Ovary (tissue), 7 donors: ENCODE measurements at regions not wholly inside any gene's neighbourhood (a gene's known extent, or its start where the extent isn't known, plus 50 kb on each side); places are given as distances from the start of the nearest gene placed in this dataset.

ENCODE experiments used
- DNase-seq, 5 donors: peaks; one replicate each; pipeline ENCODE4 v3.0.0-alpha.2; 2019 to 2020
- H3K27ac ChIP-seq, 2 donors: fragments of 200-600 bp; one replicate each; pipeline versions ENCODE4 v1.5.1 to v1.8.0; 2019 to 2022
- H3K27me3 ChIP-seq: fragments of 200-600 bp; one replicate; pipeline ENCODE4 v1.8.0; 2022
- H3K36me3 ChIP-seq: fragments of 200-600 bp; sonication (generic); one replicate; pipeline ENCODE4 v1.5.1; 2019
- H3K4me1 ChIP-seq: one replicate; pipeline ENCODE4 v1.8.1; 2013; ENCODE audit warnings: mild to moderate bottlenecking, moderate library complexity; ENCODE audit not compliant: insufficient read depth
- H3K4me3 ChIP-seq: fragments of 200-600 bp; sonication (generic); one replicate; pipeline ENCODE4 v1.5.1; 2017
- H3K9me3 ChIP-seq, 2 donors: fragments of 200-600 bp in 1 of 2; sonication (generic) in 1 of 2; one replicate each; pipeline versions ENCODE4 v1.5.1 to v1.8.1; 2013 to 2019; ENCODE audit warnings: mild to moderate bottlenecking in 1 of 2, moderate library complexity in 1 of 2
- EP300 ChIP-seq: sonication (generic); formaldehyde crosslinking; IDR thresholded peaks from one replicate; pipeline ENCODE4 v1.6.1; 2017; ENCODE audit warnings: antibody characterized with exemption
- POLR2A ChIP-seq: fragments of 450-650 bp; IDR thresholded peaks from one replicate; pipeline ENCODE4 v1.6.1; 2017; ENCODE audit warnings: antibody characterized with exemption, mild to moderate bottlenecking, moderate library complexity
- WGBS, 3 donors: extraction: QIAGEN DNeasy Blood & Tissue Kit in 1 of 3; methylation state at CpG; one replicate each; pipeline versions ENCODE4 v1.1.5 to v1.1.7; 2013 to 2017; 5-methylcytosine and 5-hydroxymethylcytosine counted together
- intact Hi-C, 4 donors: fragments of 100-400 bp; cut with DNase I; formaldehyde crosslinking; loops; one replicate each; pipeline versions ENCODE4 v1.11.0 to v1.15.1; 2022 to 2023
- TF ChIP-seq, protein P1 (sequence below), 3 donors: fragments of 450-650 bp in 2 of 3; fragments of 200-600 bp in 1 of 3; IDR thresholded peaks; one replicate each; pipeline versions ENCODE4 v1.5.1 to v1.8.0; 2016 to 2022; ENCODE audit warnings: antibody characterized with exemption in 3 of 3, mild to moderate bottlenecking in 1 of 3
- donor health status: DM: no; HTN: no; CAD: no; lungs with moderate emphysema.
- donor health status: DM: no; HTN: no; CAD: no.
- donor health status: Bipolar disorder and iron deficiency.
- donor health status: DM: no; HTN: no; CAD: no.
- donor health status: DM: yes; HTN: yes; CAD: no.

- intact Hi-C loops = no loop called here
- no peaks in the 10 kb centered on the region for H3K27me3 ChIP-seq
- TF ChIP-seq EP300 = no peak
- TF ChIP-seq POLR2A = no peak
- TF ChIP-seq, protein P1, sequence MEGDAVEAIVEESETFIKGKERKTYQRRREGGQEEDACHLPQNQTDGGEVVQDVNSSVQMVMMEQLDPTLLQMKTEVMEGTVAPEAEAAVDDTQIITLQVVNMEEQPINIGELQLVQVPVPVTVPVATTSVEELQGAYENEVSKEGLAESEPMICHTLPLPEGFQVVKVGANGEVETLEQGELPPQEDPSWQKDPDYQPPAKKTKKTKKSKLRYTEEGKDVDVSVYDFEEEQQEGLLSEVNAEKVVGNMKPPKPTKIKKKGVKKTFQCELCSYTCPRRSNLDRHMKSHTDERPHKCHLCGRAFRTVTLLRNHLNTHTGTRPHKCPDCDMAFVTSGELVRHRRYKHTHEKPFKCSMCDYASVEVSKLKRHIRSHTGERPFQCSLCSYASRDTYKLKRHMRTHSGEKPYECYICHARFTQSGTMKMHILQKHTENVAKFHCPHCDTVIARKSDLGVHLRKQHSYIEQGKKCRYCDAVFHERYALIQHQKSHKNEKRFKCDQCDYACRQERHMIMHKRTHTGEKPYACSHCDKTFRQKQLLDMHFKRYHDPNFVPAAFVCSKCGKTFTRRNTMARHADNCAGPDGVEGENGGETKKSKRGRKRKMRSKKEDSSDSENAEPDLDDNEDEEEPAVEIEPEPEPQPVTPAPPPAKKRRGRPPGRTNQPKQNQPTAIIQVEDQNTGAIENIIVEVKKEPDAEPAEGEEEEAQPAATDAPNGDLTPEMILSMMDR (IDR thresholded peaks at IDR 0.05) = no peak
- 79 to 89% (median 85%) methylated on average over 2 of the region's 2 CpGs for WGBS, 3 donors
- no peaks in the 10 kb centered on the region for H3K9me3 ChIP-seq
- no peaks in the 10 kb centered on the region for H3K36me3 ChIP-seq
- H3K27ac ChIP-seq = no peak overlapping the region
- H3K4me1 ChIP-seq = peaks cover 4% of the 10 kb centered on the region
- no peak for DNase-seq
- H3K4me3 ChIP-seq = no peak overlapping the region
Observed at GRCh38 chr1:115170961-115171392, 81.7 kb upstream of the TSPAN2 start.

GRCh38 chr1:115170377-115170776, 81.1 kb upstream of the TSPAN2 start:
- 6 to 16% (median 11%) methylated on average over 1 of the region's 1 CpG for WGBS, 3 donors
- TF ChIP-seq, protein P1 (IDR thresholded peaks at IDR 0.05) = no peak
- TF ChIP-seq EP300 = no peak
- no peak for TF ChIP-seq POLR2A
- Histone ChIP-seq H3K27ac (no peak overlapping the region), H3K4me1 (peaks cover 4% of the 10 kb centered on the region), H3K36me3 (no peaks in the 10 kb centered on the region), H3K9me3 (no peaks in the 10 kb centered on the region), H3K4me3 (no peak overlapping the region), H3K27me3 (no peaks in the 10 kb centered on the region)
- no peak for DNase-seq
- intact Hi-C loops = no loop called here

- intact Hi-C loops = no loop called here
- no peaks in the 10 kb centered on the region for H3K27me3 ChIP-seq
- WGBS, 3 donors = 94 to 96% (median 94%) methylated on average over 4 of the region's 4 CpGs
- no peak for DNase-seq
- H3K9me3 ChIP-seq = no peaks in the 10 kb centered on the region
- no peaks in the 10 kb centered on the region for H3K36me3 ChIP-seq
- TF ChIP-seq EP300 (no peak), POLR2A (no peak)
- TF ChIP-seq, protein P1 (IDR thresholded peaks at IDR 0.05) = no peak
- no peak overlapping the region for H3K27ac ChIP-seq
- no peak overlapping the region for H3K4me3 ChIP-seq
- H3K4me1 ChIP-seq = peaks cover 4% of the 10 kb centered on the region
Observed at GRCh38 chr1:115168026-115168425, 78.7 kb upstream of the TSPAN2 start.

- no peak overlapping the region for H3K27ac ChIP-seq
- H3K36me3 ChIP-seq = no peaks in the 10 kb centered on the region
- H3K4me3 ChIP-seq = no peak overlapping the region
- TF ChIP-seq, protein P1 (IDR thresholded peaks at IDR 0.05) = no peak
- TF ChIP-seq EP300 (no peak), POLR2A (no peak)
- DNase-seq = no peak
- no peaks in the 10 kb centered on the region for H3K9me3 ChIP-seq
- H3K27me3 ChIP-seq = no peaks in the 10 kb centered on the region
- intact Hi-C loops = no loop called here
- H3K4me1 ChIP-seq = peaks cover 4% of the 10 kb centered on the region
Observed at GRCh38 chr1:115166531-115167091, 77.3 kb upstream of the TSPAN2 start.
